ENCODE measurements at regions not wholly inside any gene's neighbourhood (a gene's known extent, or its start where the extent isn't known, plus 50 kb on each side); places are given as distances from the start of the nearest gene placed in this dataset.
"Not testable (repeated sequence)": the region's sequence is repeated elsewhere in the genome, so short reads cannot be mapped to it uniquely, and the experiment has no call there.

DNA sequence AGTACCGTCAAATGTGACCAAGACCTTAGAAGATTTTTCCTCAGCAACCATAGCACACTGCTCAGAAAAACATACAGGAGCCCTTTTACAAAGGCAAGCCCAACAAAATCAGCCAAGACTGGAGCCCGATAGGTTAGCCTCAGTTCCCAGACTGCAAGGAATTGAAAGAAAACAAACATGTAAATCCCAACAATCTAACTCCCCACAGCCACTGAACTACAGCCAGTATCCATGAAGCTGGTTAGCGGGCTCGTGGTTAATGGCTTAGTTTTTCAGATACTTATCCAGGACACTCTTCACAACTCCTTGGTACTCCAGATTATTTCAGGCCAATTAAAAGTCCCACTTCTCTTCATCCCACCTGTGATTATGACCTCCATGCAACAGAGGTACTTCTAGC is 201.6 kb downstream of the IPMK start:
- DNase-seq: no peak

- no peak for DNase-seq
Measured at GRCh38 chr10:58065529-58065815, 202.2 kb downstream of the IPMK start.

DNA sequence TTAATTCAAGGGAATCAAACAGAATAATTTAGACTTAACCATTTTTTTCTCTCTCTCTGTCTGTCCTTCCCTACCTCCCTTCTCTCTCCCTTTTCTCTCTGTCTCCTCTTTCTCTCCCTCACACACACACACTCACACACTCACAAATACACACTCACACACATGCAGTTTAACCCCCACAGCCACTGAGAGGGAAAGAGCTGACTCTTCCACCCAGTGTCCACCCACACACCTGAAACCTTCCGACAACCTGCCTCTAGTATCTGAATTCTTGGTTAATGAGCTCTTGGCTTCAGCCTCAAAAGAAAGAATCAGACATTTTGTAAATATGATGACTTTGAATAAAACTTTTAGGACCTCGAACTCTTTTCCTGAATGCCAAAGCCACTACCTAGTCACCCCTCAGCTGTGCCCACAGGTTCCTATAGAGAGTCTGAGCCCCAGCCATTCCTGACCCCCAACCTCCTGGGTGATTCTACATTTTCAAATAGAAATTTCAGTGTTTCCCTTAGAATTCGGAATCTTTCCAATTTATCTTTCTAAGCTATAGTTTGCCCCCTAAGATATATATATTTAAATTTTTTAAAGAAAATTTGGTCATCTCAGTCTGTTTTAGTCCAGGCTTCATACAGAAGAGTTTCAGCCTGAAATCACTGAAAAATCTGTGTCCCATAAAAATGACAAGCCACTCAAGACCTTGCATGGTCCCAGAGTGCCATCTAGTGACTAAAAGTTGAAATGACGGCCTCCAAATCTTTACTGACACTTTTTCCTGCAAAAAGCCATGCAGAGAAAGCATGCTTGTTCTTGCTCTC is 202.8 kb downstream of the IPMK start:
- DNase-seq: peak in 1 of 2 experiments; percentile 49

DNA sequence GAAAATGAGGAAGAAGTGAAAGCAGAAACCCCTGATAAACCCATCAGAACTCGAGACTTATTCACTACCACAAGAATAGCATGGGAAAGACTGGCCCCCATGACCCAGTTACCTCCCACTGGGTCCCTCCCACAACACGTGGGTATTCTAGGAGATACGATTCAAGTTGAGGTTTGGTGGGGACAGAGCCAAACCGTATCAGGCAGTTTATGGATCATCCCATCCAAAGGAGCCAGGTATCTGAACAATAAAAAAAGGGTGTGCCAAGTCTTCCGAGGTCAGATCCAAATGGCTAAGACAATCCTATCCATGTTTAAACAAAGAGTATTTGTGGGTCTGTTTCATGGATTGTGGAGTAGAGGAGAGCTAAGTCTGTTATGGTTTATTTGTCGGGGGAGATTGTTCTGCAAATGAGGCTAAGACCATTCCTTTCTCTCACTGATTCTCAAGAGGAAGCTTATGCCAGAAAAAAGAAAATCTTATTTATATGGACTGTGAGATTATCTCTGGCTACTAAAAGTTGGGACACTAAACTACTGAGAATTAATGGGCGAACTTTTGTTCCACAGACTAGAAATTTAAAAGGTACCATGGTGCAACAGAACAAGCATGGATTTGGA is 203.7 kb downstream of the IPMK start:
- DNase-seq: no peak

DNA sequence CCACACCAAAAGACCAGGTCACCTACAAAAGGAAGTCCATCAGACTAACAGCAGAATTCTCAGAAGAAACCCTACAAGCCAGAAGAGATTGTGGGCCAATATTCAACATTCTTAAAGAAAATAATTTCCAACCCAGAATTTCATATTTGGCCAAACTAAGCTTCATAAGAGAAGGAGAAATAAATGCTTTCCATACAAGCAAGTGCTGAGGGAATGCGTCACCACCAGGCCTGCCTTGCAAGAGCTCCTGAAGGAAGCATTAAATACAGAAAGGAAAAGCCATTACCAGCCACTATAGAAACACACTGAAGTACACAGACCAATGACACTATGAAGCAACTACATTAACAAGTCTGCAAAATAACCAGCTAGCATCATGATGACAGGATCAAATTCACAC is 209.0 kb downstream of the IPMK start:
- not testable (repeated sequence) for DNase-seq

DNA sequence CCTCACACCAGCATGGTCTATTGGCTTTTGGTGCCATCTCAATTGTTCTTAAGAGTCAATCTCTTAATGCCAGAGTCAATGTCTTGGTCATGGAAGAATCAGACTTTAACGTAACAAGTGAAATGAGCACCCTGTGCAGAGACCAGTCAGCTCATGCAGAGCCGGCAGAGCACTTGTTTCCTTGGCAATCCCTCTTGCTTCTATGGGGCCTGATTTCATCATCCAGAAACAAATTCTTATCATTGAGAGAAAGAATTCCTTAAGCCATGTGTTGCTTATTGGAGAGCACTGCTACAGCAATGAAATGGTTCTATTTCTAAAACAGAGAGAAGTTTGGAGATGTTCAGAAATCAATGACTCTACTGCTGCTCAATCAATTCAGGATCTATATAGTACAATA is 212.8 kb downstream of the IPMK start:
- DNase-seq: no peak

DNA sequence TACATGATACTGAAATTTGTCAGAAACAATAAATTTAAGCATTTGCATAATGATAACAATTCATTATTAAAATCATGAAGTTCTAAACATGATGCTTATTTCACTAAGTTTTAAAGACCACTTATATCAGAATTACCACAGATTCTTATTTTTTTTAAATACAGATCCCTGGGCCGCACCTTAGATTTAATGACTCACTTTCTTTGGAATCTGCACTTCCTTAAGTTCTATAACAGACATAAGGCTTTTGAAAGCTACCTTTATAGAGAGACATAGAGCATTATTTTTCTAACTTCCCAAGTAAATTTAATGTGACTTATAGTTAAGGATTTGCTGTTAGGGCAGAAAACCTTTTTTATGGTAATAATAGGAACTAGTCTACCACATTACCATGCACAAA is 214.9 kb downstream of the IPMK start:
- DNase-seq: no peak

- DNase-seq: no peak
Measured at GRCh38 chr10:58050575-58050974, 217.1 kb downstream of the IPMK start.

GRCh38 chr10:58048936-58049335 is 218.8 kb downstream of the IPMK start:
- no peak for DNase-seq

- DNase-seq: no peak
Measured at GRCh38 chr10:58044072-58044471, 223.6 kb downstream of the IPMK start.

DNA sequence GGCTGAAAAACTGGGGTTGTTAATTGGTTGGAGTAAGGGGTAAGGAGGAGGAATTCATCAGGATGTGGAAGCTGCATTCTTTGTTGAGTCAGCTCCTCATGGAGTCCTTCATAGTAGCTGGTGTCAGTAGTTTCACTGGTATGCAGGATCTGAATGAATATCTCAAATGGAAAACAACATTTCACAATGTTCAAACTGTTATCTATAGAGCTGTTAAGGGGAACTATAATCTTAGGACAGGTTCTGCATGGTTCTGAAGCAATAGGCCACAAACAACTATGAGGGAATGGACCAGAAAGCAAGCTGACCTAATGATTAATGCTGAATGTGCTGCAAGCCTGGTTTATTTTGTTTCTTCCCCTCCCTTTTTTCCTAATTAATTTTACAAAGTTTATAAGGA is 225.8 kb downstream of the IPMK start:
- no peak for DNase-seq

- no peak for DNase-seq
Measured at GRCh38 chr10:58030208-58030607, 237.5 kb downstream of the IPMK start.

- DNase-seq: no peak
Measured at GRCh38 chr10:58028597-58029366, 238.9 kb downstream of the IPMK start.

DNA sequence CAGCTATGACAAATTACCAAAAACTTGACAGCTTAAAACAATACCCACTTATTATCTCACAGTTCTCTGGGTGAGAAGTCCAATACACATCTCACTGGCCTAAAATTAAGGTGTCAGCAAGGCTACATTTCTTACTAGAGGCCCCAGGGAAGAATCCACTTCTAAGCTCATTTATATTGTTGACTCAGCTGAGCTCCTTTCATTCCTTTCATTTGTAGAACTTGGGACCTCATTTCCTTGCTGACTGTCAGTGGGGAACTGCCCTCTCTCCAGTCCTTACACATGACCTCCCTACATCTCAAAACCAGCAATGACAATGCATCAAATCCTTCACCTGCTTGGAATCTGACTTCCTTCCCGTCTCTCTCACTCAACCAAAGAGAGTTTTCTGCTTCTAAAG is 240.3 kb downstream of the IPMK start:
- no peak for DNase-seq

DNA sequence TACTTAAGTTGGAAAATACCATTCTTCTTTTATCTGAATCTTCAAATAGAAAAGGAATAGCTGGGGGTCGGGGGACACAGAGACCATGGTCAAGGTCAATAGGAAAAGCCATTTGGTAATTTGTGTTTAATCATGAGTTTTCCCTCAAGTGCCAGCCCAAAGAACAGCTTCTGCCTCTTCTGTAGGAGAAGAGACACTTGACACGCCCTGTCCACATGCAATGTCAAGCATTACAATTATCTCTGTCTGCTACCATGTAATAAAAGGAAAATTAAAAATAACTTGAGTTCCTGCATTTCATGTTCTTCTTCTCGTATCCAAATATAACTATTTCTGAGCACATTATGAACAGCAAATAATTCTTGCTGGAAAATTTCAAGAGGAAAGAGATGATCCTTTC is 241.7 kb downstream of the IPMK start:
- DNase-seq: no peak

DNA sequence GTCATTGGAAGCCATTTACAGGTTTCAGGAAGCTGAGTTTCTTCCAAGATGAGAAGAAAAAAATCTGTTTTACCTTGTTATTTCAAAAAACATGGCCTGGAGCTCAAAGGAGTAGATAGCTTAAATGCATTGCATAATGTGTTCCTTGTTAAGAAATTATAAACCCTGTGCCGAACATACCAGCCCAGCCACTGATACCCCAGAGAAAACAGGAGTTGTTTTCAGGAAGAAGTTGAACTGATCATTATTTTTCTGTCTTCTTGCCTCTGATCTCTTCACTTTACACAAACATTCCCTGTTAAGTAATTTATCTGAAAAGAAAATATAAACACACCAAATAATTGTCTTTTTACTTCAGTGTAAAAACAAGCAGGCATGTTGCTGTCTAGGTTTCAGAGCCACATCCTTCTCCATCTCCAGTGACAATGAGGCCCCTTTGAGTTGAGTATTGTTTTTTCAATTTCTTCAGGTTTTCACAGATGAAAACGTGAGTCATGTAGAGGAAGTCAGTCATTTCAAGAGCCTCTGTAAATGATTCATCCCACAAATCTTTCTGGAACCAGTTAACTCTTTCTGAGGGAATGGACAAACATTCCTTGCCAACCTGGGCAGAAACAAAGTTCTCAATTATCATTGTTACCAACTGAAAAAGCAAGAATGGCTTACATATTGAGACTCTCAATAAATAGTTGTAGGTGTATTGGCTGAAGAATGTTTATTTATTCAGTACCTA is 244.2 kb downstream of the IPMK start:
- no peak for DNase-seq

DNA sequence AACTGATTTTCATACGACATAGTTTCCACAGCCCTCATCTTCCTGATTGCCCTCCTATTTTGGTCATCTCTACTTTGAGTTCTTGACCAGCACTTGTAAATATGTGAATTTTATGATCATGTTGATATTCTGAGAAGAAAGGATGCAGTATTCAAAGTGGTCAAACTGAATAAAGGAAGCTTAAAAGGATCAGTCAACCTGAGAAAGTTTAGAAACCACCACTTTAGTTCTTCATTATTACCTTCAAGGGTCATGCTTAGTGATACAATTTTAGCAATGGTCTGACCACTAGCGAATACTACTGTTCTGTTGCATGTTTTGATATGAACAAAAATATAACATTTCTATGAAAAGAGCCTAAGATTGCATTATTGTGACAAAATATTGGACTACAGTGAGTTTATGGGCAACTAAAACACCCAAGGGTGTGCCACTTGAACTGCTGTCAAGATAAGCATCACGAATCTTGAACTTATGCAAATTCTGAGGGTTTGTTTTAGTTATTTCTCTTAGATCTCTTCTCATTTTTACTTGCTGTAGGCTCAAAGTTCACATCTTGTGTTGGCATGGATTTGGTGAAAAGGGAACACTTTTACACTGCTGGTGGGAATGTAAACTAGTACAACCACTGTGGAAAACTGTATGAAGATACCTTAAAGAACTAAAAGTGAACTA is 247.7 kb downstream of the IPMK start:
- no peak for DNase-seq

DNA sequence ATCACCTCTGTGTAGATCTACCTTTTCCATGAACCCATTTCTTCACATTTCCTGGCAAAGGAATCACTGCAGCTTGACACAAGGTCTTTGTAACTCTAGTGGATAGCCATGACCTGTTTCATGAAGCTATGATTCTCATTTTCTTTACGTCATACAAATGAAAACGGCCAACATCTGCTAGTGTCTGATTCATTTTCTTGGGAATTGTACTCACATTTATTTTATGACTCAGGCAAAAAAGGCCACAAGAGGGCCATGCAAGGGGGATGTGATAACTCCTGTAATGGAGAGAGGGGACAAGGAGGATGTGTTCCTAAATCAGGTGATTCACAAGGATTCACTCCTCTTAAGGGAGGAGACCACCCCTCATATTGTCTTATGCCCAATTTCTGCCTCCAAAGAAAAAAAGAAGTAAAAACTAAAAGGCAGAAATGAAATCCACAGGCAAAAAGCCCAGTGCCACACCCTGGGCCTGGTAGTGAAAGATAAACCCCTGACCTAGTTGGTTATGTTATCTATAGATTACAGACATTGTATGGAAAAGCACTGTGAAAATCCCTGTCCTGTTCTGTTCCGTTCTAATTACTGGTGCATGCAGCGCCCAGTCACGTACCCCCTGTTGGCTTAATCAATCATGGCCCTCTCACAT is 249.9 kb downstream of the IPMK start:
- DNase-seq: no peak

- DNase-seq: no peak
Measured at GRCh38 chr10:58016614-58017013, 251.1 kb downstream of the IPMK start.

- no peak for DNase-seq
Measured at GRCh38 chr10:58014436-58014835, 253.3 kb downstream of the IPMK start.

GRCh38 chr10:58013406-58013805 is 254.3 kb downstream of the IPMK start:
- DNase-seq: no peak

DNA sequence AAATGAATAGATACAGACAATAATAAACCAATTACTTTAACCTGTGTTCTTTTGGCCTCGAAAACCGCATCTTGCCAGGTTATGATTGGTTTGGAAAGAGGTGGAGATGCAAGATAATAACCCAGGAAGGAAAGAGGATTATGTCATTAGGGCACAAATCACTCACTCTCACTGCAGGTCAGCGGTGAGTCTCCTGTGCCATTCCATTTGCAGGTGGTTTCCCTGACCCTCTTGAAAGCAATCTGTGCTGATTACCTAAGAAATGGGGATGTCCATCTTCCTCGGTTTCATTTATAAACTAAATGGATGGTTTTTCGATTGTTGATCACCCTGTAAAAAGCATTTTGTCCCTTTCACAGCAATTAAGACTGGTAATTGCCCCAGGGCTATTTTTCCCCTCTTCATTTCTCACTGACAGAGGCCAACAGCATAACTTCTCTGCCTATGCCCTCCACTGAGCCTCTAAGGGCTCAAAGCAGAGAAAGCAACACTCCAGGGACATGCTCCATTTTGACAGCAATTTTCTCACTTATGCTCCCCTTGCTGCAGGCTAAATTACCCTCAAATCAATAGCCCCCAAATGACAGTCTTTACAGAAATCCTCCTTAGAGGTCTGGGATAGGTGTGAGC is 257.5 kb downstream of the IPMK start:
- no peak for DNase-seq

Data from NCI-H446 (cell line).